H1 (cell line): ENCODE measurements at regions not wholly inside any gene's neighbourhood (a gene's known extent, or its start where the extent isn't known, plus 50 kb on each side); places are given as distances from the start of the nearest gene placed in this dataset.
A peak's percentile ranks its signal among the peaks of the same experiment; 100 is the strongest.

Experiments used
- CTCF ChIA-PET: fragments of 300-600 bp; sonication (Branson Sonifier 250); formaldehyde crosslinking; loops from one replicate; lab custom pipeline; 2021; ENCODE audit not compliant: partially characterized antibody; lab: Charles Lee
- POLR2A ChIA-PET: fragments of 300-600 bp; sonication (Branson Sonifier 250); formaldehyde crosslinking; loops from one replicate; lab custom pipeline; 2021; ENCODE audit warnings: inconsistent platforms; ENCODE audit not compliant: partially characterized antibody; lab: Charles Lee
- DNase-seq, 2 experiments: peaks; one replicate each; pipeline versions ENCODE4 v3.0.0 to v3.0.0-alpha.2; 2010 to 2022; ENCODE audit warnings: low spot score in 2 of 2, low read depth in 1 of 2, mixed read lengths in 1 of 2
- FAIRE-seq: peaks from 2 replicates; lab custom pipeline; 2011; peaks lifted over from hg19 to GRCh38; lab: Jason Lieb, UNC
- H2AFZ ChIP-seq: 2 replicates; pipeline ENCODE4 v1.8.1; 2012; ENCODE audit warnings: low read length, inconsistent platforms
- H2AK5ac ChIP-seq: 2 replicates; pipeline ENCODE4 v1.6.1; 2013; ENCODE audit warnings: low read depth, low read length
- H2BK120ac ChIP-seq: replicated peaks from 2 replicates; pipeline ENCODE3; 2013; ENCODE audit warnings: low read depth, low read length, inconsistent platforms
- H2BK12ac ChIP-seq: 2 replicates; pipeline ENCODE4 v1.6.1; 2013; ENCODE audit warnings: low read depth, low read length
- H2BK15ac ChIP-seq: 2 replicates; pipeline ENCODE4 v1.6.1; 2013; ENCODE audit warnings: low read length
- H2BK20ac ChIP-seq: 2 replicates; pipeline ENCODE4 v1.6.1; 2013; ENCODE audit warnings: low read length
- H2BK5ac ChIP-seq: 2 replicates; pipeline ENCODE4 v1.6.1; 2013; ENCODE audit warnings: low read depth, low read length
- H3K14ac ChIP-seq: 2 replicates; pipeline ENCODE4 v1.6.1; 2013; ENCODE audit warnings: inconsistent platforms; ENCODE audit not compliant: insufficient read length
- H3K18ac ChIP-seq: 2 replicates; pipeline ENCODE4 v1.6.1; 2013; ENCODE audit warnings: low read length; ENCODE audit errors: extremely low read depth
- H3K23ac ChIP-seq: 2 replicates; pipeline ENCODE4 v1.6.1; 2013; ENCODE audit warnings: inconsistent platforms; ENCODE audit not compliant: insufficient read length
- H3K23me2 ChIP-seq: 2 replicates; pipeline ENCODE4 v1.6.1; 2013; ENCODE audit warnings: low read depth, low read length
- H3K27ac ChIP-seq: 2 replicates; pipeline ENCODE4 v1.6.1; 2011; ENCODE audit warnings: low read depth, low read length, inconsistent platforms
- H3K27me3 ChIP-seq, 4 experiments: replicated peaks in 1 of 4; 1 replicate in 1 of 4; 2 replicates in 3 of 4; pipeline versions ENCODE4 v1.6.1 to v1.8.1; 2011 to 2013; ENCODE audit warnings: low read length in 3 of 4, mild to moderate bottlenecking in 3 of 4, inconsistent platforms in 2 of 4, mixed read lengths in 2 of 4, moderate library complexity in 1 of 4; ENCODE audit not compliant: control insufficient read depth in 3 of 4, insufficient read depth in 3 of 4; ENCODE audit errors: extremely low read depth in 1 of 4
- H3K36me3 ChIP-seq, 4 experiments: 2 replicates each; pipeline versions ENCODE4 v1.6.1 to v1.8.1; 2011 to 2013; ENCODE audit warnings: mild to moderate bottlenecking in 4 of 4, low read length in 3 of 4, moderate library complexity in 2 of 4, control low read depth in 1 of 4, inconsistent platforms in 1 of 4; ENCODE audit not compliant: insufficient read depth in 4 of 4, control insufficient read depth in 2 of 4
- H3K4ac ChIP-seq: replicated peaks from 2 replicates; pipeline ENCODE3; 2013; ENCODE audit warnings: low read length, low read depth, mixed read lengths, inconsistent platforms; ENCODE audit not compliant: insufficient read length
- H3K4me1 ChIP-seq, 4 experiments: replicated peaks in 1 of 4; 1 replicate in 1 of 4; 2 replicates in 3 of 4; pipeline versions ENCODE4 v1.6.1 to v1.8.1; 2011 to 2013; ENCODE audit warnings: low read length in 3 of 4, inconsistent platforms in 2 of 4, mixed read lengths in 1 of 4; ENCODE audit not compliant: insufficient read depth in 4 of 4, control insufficient read depth in 3 of 4
- H3K4me2 ChIP-seq, 2 experiments: 2 replicates each; pipeline versions ENCODE4 v1.6.1 to v1.8.1; 2011 to 2013; ENCODE audit warnings: low read depth in 2 of 2, low read length in 2 of 2, control low read depth in 1 of 2, inconsistent platforms in 1 of 2, mild to moderate bottlenecking in 1 of 2; ENCODE audit not compliant: insufficient read depth in 1 of 2
- H3K4me3 ChIP-seq, 4 experiments: fragments of 200-600, 300-600 bp in 1 of 4; sonication (generic), shearing (Covaris generic), sonication (Bioruptor Twin) in 1 of 4; 2 replicates each; pipeline versions ENCODE4 v1.5.1 to v1.8.1; 2011 to 2016; ENCODE audit warnings: low read length in 4 of 4, low read depth in 3 of 4, control low read depth in 2 of 4, inconsistent platforms in 2 of 4, mild to moderate bottlenecking in 2 of 4, mixed read lengths in 1 of 4, moderate library complexity in 1 of 4; ENCODE audit not compliant: insufficient read depth in 2 of 4; ENCODE audit errors: extremely low read depth in 1 of 4
- H3K56ac ChIP-seq: replicated peaks from 2 replicates; pipeline ENCODE3; 2013; ENCODE audit warnings: low read depth, mild to moderate bottlenecking, mixed read lengths, low read length, inconsistent platforms; ENCODE audit not compliant: insufficient read length
- H3K79me1 ChIP-seq: 2 replicates; pipeline ENCODE4 v1.6.1; 2013; ENCODE audit warnings: low read depth, low read length, control low read depth
- H3K79me2 ChIP-seq, 2 experiments: 2 replicates each; pipeline versions ENCODE4 v1.6.1 to v1.8.1; 2012 to 2013; ENCODE audit warnings: low read length in 2 of 2, mild to moderate bottlenecking in 2 of 2, inconsistent platforms in 1 of 2; ENCODE audit not compliant: insufficient read depth in 2 of 2, control insufficient read depth in 1 of 2
- H3K9ac ChIP-seq, 4 experiments: replicated peaks in 1 of 4; 1 replicate in 1 of 4; 2 replicates in 3 of 4; pipeline versions ENCODE4 v1.6.1 to v1.8.1; 2011 to 2013; ENCODE audit warnings: low read depth in 3 of 4, low read length in 3 of 4, control low read depth in 2 of 4, mild to moderate bottlenecking in 2 of 4, moderate library complexity in 2 of 4, inconsistent platforms in 1 of 4; ENCODE audit errors: extremely low read depth in 1 of 4
- H3K9me3 ChIP-seq, 2 experiments: 2 replicates each; pipeline versions ENCODE4 v1.6.1 to v1.8.1; 2012 to 2013; ENCODE audit warnings: mild to moderate bottlenecking in 2 of 2, moderate library complexity in 2 of 2, control low read depth in 1 of 2, inconsistent platforms in 1 of 2, low read depth in 1 of 2, low read length in 1 of 2, mixed read lengths in 1 of 2; ENCODE audit not compliant: insufficient read depth in 2 of 2
- H4K20me1 ChIP-seq, 2 experiments: replicated peaks in 1 of 2; 2 replicates each; pipeline versions ENCODE3 to v1.8.1; 2011 to 2013; ENCODE audit warnings: inconsistent platforms in 2 of 2, low read length in 2 of 2, mild to moderate bottlenecking in 1 of 2; ENCODE audit not compliant: insufficient read depth in 2 of 2, control insufficient read depth in 1 of 2
- H4K5ac ChIP-seq: 2 replicates; pipeline ENCODE4 v1.6.1; 2013; ENCODE audit warnings: low read length, low read depth, mixed read lengths, inconsistent platforms; ENCODE audit not compliant: insufficient read length
- H4K8ac ChIP-seq: 2 replicates; pipeline ENCODE4 v1.8.0; 2013; ENCODE audit warnings: mild to moderate bottlenecking, moderate library complexity, low read length, inconsistent platforms; ENCODE audit not compliant: insufficient read depth; ENCODE audit errors: extremely low read depth
- H4K91ac ChIP-seq: replicated peaks from 2 replicates; pipeline ENCODE3; 2013; ENCODE audit warnings: low read length, mixed read lengths, inconsistent platforms; ENCODE audit not compliant: insufficient read length
- SIRT6 ChIP-seq: IDR thresholded peaks from one replicate; pipeline ENCODE4 v1.7.1; 2012; ENCODE audit warnings: low read length, inconsistent platforms
- TAF1 ChIP-seq: IDR thresholded peaks from 2 replicates; pipeline ENCODE4 v1.6.1; 2011; ENCODE audit warnings: mild to moderate bottlenecking, low read depth, low read length
- WGBS, 2 experiments: shearing (Covaris generic) in 1 of 2; methylation state at CpG; one replicate each; pipeline versions ENCODE4 v1.1.6 to v1.1.7; 2013 to 2015; ENCODE audit warnings: low lambda C conversion rate in 2 of 2, mixed read lengths in 2 of 2, inconsistent platforms in 1 of 2, low coverage in 1 of 2, missing lambda C conversion rate in 1 of 2; ENCODE audit not compliant: insufficient replicate concordance in 2 of 2, insufficient coverage in 1 of 2, insufficient read length in 1 of 2; ENCODE audit errors: extremely low coverage in 1 of 2, missing lambda C conversion rate in 1 of 2; 5-methylcytosine and 5-hydroxymethylcytosine counted together
- TF ChIP-seq, protein P1 (sequence below), 3 experiments: IDR thresholded peaks; 1 replicate in 2 of 3; 2 replicates in 1 of 3; pipeline versions ENCODE4 v1.5.1 to v1.6.1; 2011; ENCODE audit warnings: low read length in 3 of 3, mild to moderate bottlenecking in 3 of 3, inconsistent platforms in 2 of 3, low read depth in 1 of 3, moderate library complexity in 1 of 3; ENCODE audit not compliant: insufficient read depth in 1 of 3; ENCODE audit errors: control extremely low read depth in 1 of 3

DNA sequence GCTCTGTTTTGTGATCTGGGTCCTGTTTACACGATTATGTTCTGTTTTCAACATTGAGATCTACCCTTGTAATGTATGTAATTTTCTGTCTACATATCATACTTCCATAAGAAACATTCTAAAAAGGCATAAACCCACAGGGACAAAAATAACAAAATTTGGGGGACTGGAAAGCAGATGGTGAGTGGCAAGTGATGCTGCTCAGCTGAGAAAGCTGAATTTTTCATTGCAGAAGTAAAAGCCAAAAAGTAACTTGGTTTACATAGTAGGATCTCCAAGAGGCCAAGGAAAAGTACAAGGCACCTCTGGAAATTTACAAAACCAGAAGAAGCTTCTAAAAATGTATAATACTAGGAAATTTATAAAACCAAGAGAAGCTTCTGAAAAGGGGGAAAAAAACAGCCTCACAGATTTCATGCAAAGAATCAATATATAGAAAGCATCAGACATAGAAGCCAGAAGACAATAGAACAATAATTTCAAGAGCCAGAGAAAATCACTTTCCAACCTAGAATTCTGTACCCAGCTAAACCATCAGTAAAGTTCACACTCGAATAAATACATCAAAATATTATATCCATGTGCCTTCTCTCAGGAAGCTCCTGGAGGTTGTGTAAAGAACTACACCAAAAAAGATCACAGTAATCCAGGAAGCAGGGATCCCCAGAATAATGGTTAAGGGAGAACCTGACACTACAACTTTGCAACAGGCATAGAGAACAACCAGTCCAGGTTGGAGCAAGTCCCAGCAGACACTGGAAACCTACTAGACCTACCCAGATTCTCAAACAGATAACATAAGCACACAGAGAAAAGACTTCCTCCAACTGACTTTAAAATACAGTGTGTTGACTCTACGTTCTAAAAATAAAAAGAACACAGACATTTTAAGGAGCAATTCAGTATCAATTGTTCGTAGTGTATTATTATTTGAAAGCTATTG is 401.7 kb upstream of the HS6ST1 start:
- no peak for DNase-seq
- POLR2A ChIA-PET: no interaction called here
- FAIRE-seq: no peak

More for the DNA sequence above, 401.7 kb upstream of the HS6ST1 start:
- Histone ChIP-seq H2BK5ac (no peak overlapping the region), H3K14ac (no peak overlapping the region), H3K4me2 (no peak overlapping the region), H3K56ac (no peak overlapping the region), H3K27me3 (no peaks in the 10 kb centered on the region), H3K4me3 (no peak overlapping the region), H2AFZ (no peak overlapping the region), H3K4ac (no peak overlapping the region), H3K23ac (no peak overlapping the region), H3K9ac (no peak overlapping the region), H3K27ac (no peak overlapping the region), H2BK120ac (no peak overlapping the region), H3K36me3 (no peaks in the 10 kb centered on the region), H4K5ac (no peak overlapping the region), H4K20me1 (no peaks in the 10 kb centered on the region), H3K23me2 (no peaks in the 10 kb centered on the region), H4K91ac (no peak overlapping the region), H3K18ac (no peak overlapping the region), H3K79me1 (no peaks in the 10 kb centered on the region), H3K79me2 (no peaks in the 10 kb centered on the region), H4K8ac (no peak overlapping the region), H3K9me3 (no peaks in the 10 kb centered on the region), H3K4me1 (no peaks in the 10 kb centered on the region; a peak in 1 of 7 replicates), H2BK12ac (no peak overlapping the region), H2BK15ac (no peak overlapping the region), H2AK5ac (no peak overlapping the region), H2BK20ac (no peak overlapping the region)
- WGBS, 2 experiments: 89% methylated on average over 4 of the region's 4 CpGs; no CpG with 5 or more reads in 1 of the 2 experiments
- TF ChIP-seq, protein P1, sequence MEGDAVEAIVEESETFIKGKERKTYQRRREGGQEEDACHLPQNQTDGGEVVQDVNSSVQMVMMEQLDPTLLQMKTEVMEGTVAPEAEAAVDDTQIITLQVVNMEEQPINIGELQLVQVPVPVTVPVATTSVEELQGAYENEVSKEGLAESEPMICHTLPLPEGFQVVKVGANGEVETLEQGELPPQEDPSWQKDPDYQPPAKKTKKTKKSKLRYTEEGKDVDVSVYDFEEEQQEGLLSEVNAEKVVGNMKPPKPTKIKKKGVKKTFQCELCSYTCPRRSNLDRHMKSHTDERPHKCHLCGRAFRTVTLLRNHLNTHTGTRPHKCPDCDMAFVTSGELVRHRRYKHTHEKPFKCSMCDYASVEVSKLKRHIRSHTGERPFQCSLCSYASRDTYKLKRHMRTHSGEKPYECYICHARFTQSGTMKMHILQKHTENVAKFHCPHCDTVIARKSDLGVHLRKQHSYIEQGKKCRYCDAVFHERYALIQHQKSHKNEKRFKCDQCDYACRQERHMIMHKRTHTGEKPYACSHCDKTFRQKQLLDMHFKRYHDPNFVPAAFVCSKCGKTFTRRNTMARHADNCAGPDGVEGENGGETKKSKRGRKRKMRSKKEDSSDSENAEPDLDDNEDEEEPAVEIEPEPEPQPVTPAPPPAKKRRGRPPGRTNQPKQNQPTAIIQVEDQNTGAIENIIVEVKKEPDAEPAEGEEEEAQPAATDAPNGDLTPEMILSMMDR (IDR thresholded peaks at IDR 0.05; ENCODE audit: control extremely low read depth in 1 of 3, insufficient read depth in 1 of 3, low read depth in 1 of 3, low read length in 3 of 3): peak in 1 of 3 experiments; percentile 15; a peak in 1 of 4 replicates
- TF ChIP-seq SIRT6: no peak
- TF ChIP-seq TAF1: no peak
- CTCF ChIA-PET: interaction anchor here (0.7 to 1.7 kb wide), 7 partner anchors 9 to 200 kb away, joined by 3 to 4 read pairs (median 3); no protein-coding TSS in a partner anchor
